LNCaP clone FGC (cell line): ENCODE measurements at regions not wholly inside any gene's neighbourhood (a gene's known extent, or its start where the extent isn't known, plus 50 kb on each side); places are given as distances from the start of the nearest gene placed in this dataset.

ENCODE experiments used
- DNase-seq: peaks from one replicate; pipeline ENCODE4 v3.0.0-alpha.2; 2011; ENCODE audit warnings: low read depth
- H3K4me3 ChIP-seq: 2 replicates; pipeline ENCODE4 v1.5.1; 2011; ENCODE audit warnings: mild to moderate bottlenecking, low read depth, low read length, control low read depth
- CTCF ChIP-seq: IDR thresholded peaks from 2 replicates; pipeline ENCODE4 v1.5.1; 2012; ENCODE audit warnings: mild to moderate bottlenecking; ENCODE audit not compliant: control insufficient read depth, insufficient read depth; ENCODE audit errors: extremely low read depth

- no peak for TF ChIP-seq CTCF
- DNase-seq: no peak
- no peak overlapping the region for H3K4me3 ChIP-seq
These were observed 348.3 kb upstream of the RSPO3 start for GRCh38 chr6:126770176-126770575.

- no peak for DNase-seq
- TF ChIP-seq CTCF: no peak
- H3K4me3 ChIP-seq: no peak overlapping the region
These were observed 345.2 kb upstream of the RSPO3 start for GRCh38 chr6:126773112-126773805.

- no peak for DNase-seq
- no peak for TF ChIP-seq CTCF
- no peak overlapping the region for H3K4me3 ChIP-seq
These were observed 339.1 kb upstream of the RSPO3 start for GRCh38 chr6:126779331-126779730.

- no peak for DNase-seq
- H3K4me3 ChIP-seq: no peak overlapping the region
- no peak for TF ChIP-seq CTCF
These were observed 336.9 kb upstream of the RSPO3 start for GRCh38 chr6:126781582-126781981.

- TF ChIP-seq CTCF: no peak
- no peak overlapping the region for H3K4me3 ChIP-seq
- no peak for DNase-seq
These were observed 334.2 kb upstream of the RSPO3 start for GRCh38 chr6:126784161-126784790.

- TF ChIP-seq CTCF: no peak
- H3K4me3 ChIP-seq: no peak overlapping the region
- no peak for DNase-seq
These were observed 332.2 kb upstream of the RSPO3 start for GRCh38 chr6:126786262-126786661.

GRCh38 chr6:126787635-126788034 lies 330.8 kb upstream of the RSPO3 start:
- no peak for TF ChIP-seq CTCF
- H3K4me3 ChIP-seq: no peak overlapping the region
- no peak for DNase-seq
